Keratinocyte (primary cell): ENCODE measurements at regions not wholly inside any gene's neighbourhood (a gene's known extent, or its start where the extent isn't known, plus 50 kb on each side); places are given as distances from the start of the nearest gene placed in this dataset.

Source experiments
- DNase-seq: peaks from one replicate; pipeline ENCODE4 v3.0.0-alpha.2; 2011; ENCODE audit warnings: low read depth, missing footprints, low spot score
- FAIRE-seq: peaks from 2 replicates; lab custom pipeline; 2011; peaks lifted over from hg19 to GRCh38; lab: Jason Lieb, UNC
- H2AFZ ChIP-seq: 2 replicates; pipeline ENCODE4 v1.6.0; 2012; ENCODE audit warnings: low read length, control low read depth, inconsistent platforms; ENCODE audit not compliant: control insufficient read depth
- H3K27ac ChIP-seq: 2 replicates; pipeline ENCODE4 v1.5.1; 2011; ENCODE audit warnings: low read length; ENCODE audit not compliant: control insufficient read depth, insufficient read depth
- H3K27me3 ChIP-seq: 3 replicates; pipeline ENCODE4 v1.6.0; 2011; ENCODE audit warnings: low read length; ENCODE audit not compliant: control insufficient read depth, insufficient read depth; ENCODE audit errors: extremely low read depth
- H3K36me3 ChIP-seq, 2 experiments: 2 replicates in 1 of 2; 3 replicates in 1 of 2; pipeline ENCODE4 v1.5.1; 2011; ENCODE audit warnings: low read length in 2 of 2, mild to moderate bottlenecking in 1 of 2; ENCODE audit not compliant: control insufficient read depth in 2 of 2, insufficient read depth in 2 of 2; ENCODE audit errors: extremely low read depth in 1 of 2
- H3K4me1 ChIP-seq: 3 replicates; pipeline ENCODE4 v1.5.1; 2011; ENCODE audit warnings: low read length; ENCODE audit not compliant: control insufficient read depth, insufficient read depth; ENCODE audit errors: extremely low read depth
- H3K4me2 ChIP-seq: 3 replicates; pipeline ENCODE4 v1.6.0; 2011; ENCODE audit warnings: low read depth, low read length; ENCODE audit not compliant: control insufficient read depth, insufficient read depth; ENCODE audit errors: extremely low read depth
- H3K4me3 ChIP-seq, 3 experiments: fragments of 200-600 bp in 1 of 3; sonication (generic) in 1 of 3; 2 replicates in 2 of 3; 3 replicates in 1 of 3; pipeline ENCODE4 v1.5.1; 2011 to 2016; ENCODE audit warnings: low read length in 3 of 3, mild to moderate bottlenecking in 3 of 3, control low read depth in 2 of 3, inconsistent platforms in 1 of 3, low read depth in 1 of 3, mixed read lengths in 1 of 3, mixed run types in 1 of 3, moderate library complexity in 1 of 3; ENCODE audit not compliant: control insufficient read depth in 2 of 3, insufficient read depth in 2 of 3; ENCODE audit errors: extremely low read depth in 1 of 3
- H3K79me2 ChIP-seq: 2 replicates; pipeline ENCODE4 v1.6.0; 2012; ENCODE audit warnings: low read length; ENCODE audit not compliant: control insufficient read depth, insufficient read depth
- H3K9ac ChIP-seq: 3 replicates; pipeline ENCODE4 v1.6.0; 2011; ENCODE audit warnings: low read length; ENCODE audit not compliant: control insufficient read depth, insufficient read depth; ENCODE audit errors: extremely low read depth
- H3K9me1 ChIP-seq: 3 replicates; pipeline ENCODE4 v1.6.0; 2011; ENCODE audit warnings: low read length; ENCODE audit not compliant: control insufficient read depth, insufficient read depth; ENCODE audit errors: extremely low read depth
- H3K9me3 ChIP-seq: 2 replicates; pipeline ENCODE4 v1.5.1; 2012; ENCODE audit warnings: low read depth, low read length; ENCODE audit not compliant: control insufficient read depth
- H4K20me1 ChIP-seq: 3 replicates; pipeline ENCODE4 v1.6.0; 2011; ENCODE audit warnings: low read length; ENCODE audit not compliant: control insufficient read depth, insufficient read depth; ENCODE audit errors: extremely low read depth
- EZH2 ChIP-seq: IDR thresholded peaks from one replicate; pipeline ENCODE4 v1.6.1; 2012; ENCODE audit warnings: inconsistent platforms, mild to moderate bottlenecking, low read length, moderate library complexity
- dilution Hi-C: fragments of 300-500 bp; cut with MboI; formaldehyde crosslinking; loops from one replicate; pipeline ENCODE4 v1.7.0; 2020; ENCODE audit warnings: low sequenced_read_pairs; ENCODE audit not compliant: extremely low pct_ligation_motif_present
- TF ChIP-seq, protein P1 (sequence below), 3 experiments: IDR thresholded peaks in 1 of 3; conservative IDR thresholded peaks in 1 of 3; optimal IDR thresholded peaks in 1 of 3; 2 replicates in 2 of 3; 3 replicates in 1 of 3; pipeline versions ENCODE3 to v1.5.1; 2011; ENCODE audit warnings: low read length in 3 of 3, mild to moderate bottlenecking in 3 of 3, moderate library complexity in 2 of 3, control low read depth in 1 of 3, inconsistent platforms in 1 of 3; ENCODE audit not compliant: insufficient read depth in 2 of 3; ENCODE audit errors: extremely low read depth in 1 of 3

DNA sequence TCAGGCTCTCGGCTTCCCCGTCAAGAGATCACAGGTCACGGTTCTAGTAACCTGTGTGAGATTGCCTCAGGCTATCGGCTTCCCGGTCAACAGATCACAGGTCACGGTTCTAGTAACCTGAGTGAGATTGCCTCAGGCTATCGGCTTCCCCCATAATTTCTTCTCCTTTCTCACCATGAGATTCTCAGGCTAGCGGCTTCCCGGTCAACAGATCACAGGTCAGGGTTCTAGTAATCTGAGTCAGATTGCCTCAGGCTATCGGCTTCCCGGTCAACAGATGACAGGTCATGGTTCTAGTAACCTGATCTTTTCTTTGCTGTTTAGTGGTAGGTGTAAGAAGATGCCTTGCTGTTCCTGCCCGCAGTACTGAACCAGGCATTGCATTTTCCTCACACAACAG lies 418.2 kb upstream of the ZNF717 start:
- Histone ChIP-seq H2AFZ (no peak overlapping the region), H3K4me2 (no peak overlapping the region), H3K27me3 (no peaks in the 10 kb centered on the region), H3K36me3 (no peaks in the 10 kb centered on the region), H3K9me3 (no peaks in the 10 kb centered on the region), H3K79me2 (no peaks in the 10 kb centered on the region), H3K9me1 (no peaks in the 10 kb centered on the region), H3K9ac (no peak overlapping the region), H3K27ac (no peak overlapping the region), H3K4me3 (no peak overlapping the region), H4K20me1 (no peaks in the 10 kb centered on the region), H3K4me1 (no peaks in the 10 kb centered on the region)
- DNase-seq (no peak), FAIRE-seq (no peak)
- TF ChIP-seq EZH2, result no peak
- TF ChIP-seq, protein P1, sequence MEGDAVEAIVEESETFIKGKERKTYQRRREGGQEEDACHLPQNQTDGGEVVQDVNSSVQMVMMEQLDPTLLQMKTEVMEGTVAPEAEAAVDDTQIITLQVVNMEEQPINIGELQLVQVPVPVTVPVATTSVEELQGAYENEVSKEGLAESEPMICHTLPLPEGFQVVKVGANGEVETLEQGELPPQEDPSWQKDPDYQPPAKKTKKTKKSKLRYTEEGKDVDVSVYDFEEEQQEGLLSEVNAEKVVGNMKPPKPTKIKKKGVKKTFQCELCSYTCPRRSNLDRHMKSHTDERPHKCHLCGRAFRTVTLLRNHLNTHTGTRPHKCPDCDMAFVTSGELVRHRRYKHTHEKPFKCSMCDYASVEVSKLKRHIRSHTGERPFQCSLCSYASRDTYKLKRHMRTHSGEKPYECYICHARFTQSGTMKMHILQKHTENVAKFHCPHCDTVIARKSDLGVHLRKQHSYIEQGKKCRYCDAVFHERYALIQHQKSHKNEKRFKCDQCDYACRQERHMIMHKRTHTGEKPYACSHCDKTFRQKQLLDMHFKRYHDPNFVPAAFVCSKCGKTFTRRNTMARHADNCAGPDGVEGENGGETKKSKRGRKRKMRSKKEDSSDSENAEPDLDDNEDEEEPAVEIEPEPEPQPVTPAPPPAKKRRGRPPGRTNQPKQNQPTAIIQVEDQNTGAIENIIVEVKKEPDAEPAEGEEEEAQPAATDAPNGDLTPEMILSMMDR (optimal IDR thresholded peaks at IDR 0.05 in 1 of 3, IDR thresholded peaks at IDR 0.05 in 1 of 3, conservative IDR thresholded peaks at IDR 0.05 in 1 of 3; ENCODE audit: extremely low read depth in 1 of 3, insufficient read depth in 2 of 3, low read length in 3 of 3), result no peak
- dilution Hi-C loops, result no loop called here

DNA sequence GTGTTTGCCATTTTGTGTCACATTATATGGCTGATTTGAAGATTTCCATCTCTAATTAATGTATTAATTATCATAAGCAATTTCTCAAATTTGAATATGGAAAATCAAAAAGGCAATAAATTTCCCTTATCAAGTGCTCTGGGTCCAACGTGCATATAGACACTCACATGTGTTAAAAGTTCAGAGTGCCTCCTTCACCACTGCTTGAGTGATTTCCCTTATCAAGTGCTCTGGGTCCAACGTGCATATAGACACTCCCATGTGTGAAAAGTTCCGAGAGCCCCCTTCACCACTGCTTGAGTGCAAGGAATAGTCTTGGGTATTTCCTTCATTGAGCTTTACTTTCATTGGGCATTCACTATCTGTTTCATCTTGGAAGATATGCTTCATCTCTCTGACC lies 421.0 kb upstream of the ZNF717 start:
- Histone ChIP-seq H2AFZ (no peak overlapping the region), H4K20me1 (no peaks in the 10 kb centered on the region), H3K36me3 (no peaks in the 10 kb centered on the region), H3K9ac (no peak overlapping the region), H3K4me1 (no peaks in the 10 kb centered on the region), H3K9me3 (no peaks in the 10 kb centered on the region), H3K79me2 (no peaks in the 10 kb centered on the region), H3K27me3 (no peaks in the 10 kb centered on the region), H3K4me2 (no peak overlapping the region), H3K4me3 (no peak overlapping the region), H3K27ac (no peak overlapping the region), H3K9me1 (no peaks in the 10 kb centered on the region)
- no peak for TF ChIP-seq EZH2
- TF ChIP-seq, protein P1 (optimal IDR thresholded peaks at IDR 0.05 in 1 of 3, IDR thresholded peaks at IDR 0.05 in 1 of 3, conservative IDR thresholded peaks at IDR 0.05 in 1 of 3; ENCODE audit: extremely low read depth in 1 of 3, insufficient read depth in 2 of 3, low read length in 3 of 3), result no peak
- dilution Hi-C loops, result no loop called here
- DNase-seq (no peak), FAIRE-seq (no peak)
